GM21360 (cell line): ENCODE measurements at regions not wholly inside any gene's neighbourhood (a gene's known extent, or its start where the extent isn't known, plus 50 kb on each side); places are given as distances from the start of the nearest gene placed in this dataset.

Experiments used
- ATAC-seq: cut with Tn5 transposase; IDR thresholded peaks from one replicate; pipeline ENCODE4 v1.9.1; 2021; ENCODE audit warnings: mild to moderate bottlenecking, moderate library complexity; ENCODE audit not compliant: unreplicated experiment

DNA sequence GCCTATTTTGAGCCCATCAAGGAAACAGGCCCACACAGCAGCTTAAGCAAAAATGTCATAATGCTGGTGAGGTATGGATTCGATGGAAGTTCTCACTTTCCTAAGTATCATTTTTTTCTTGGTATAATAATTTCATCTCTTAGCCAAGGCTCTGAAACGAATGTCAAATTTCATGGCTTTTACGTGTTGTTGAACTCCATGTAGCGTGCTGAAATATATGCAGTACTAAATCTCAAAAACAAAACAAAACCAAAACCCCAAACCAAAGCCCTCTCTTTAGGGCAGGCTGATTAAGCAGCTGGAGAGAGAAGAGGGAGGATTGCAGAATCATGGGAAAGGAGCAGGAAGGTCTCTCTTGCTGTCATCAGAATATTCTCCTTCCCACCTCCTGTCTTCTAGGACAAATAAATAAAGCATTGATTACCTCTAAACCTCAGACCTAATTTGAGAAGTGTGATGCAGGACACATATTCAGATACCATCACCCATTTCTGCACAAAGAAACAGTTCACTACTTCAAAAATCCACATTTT, 58.3 kb downstream of the TMEM174 start:
- no peak for ATAC-seq

DNA sequence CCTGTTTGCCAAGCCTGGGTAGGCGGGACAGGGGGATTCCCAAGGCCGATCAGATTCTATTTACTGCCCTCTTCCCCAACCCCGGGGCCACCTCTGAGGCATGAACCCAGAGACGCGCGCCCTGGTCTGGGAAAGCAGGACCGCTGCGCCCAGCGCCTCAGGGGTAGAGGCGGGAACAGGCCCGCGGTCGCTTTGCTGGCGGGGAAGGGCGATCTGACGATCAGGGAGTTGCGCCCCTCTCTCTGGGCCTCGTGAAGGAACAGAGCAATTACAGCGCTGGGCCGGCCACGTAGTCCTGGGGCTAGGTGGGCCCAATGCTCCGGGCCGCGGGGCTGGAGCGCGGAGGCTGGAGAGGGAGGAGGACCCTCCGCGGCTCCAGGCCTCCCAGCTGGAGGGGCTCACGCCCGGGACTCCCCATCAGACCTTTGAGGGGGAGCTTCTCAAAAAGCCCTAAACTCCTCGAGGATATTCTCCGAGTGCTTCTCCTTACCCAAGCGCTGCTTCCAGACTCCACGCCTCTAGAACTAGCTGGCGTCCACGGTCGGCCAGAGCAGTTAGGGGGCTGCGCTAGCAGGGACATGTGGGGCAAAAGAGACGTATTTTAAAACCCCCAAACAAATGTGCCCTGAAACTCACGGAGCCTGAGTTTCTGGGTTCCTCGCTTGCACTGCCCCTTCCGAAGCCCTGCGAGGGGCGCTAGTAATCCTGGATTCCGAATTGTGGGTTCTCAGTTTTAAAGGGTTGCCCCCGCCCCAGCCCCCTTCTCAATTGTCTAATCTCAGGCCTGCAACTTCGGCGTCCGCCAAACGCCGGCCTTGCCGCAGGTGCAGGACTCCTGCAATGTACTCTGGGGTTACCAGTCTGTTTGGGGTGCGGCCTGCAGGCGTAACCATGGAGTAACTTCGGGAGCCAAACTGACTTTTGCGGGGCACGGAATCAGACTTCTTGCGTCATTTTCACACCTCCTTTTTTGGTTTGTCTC, 57.6 kb downstream of the TMEM174 start:
- ATAC-seq: no peak

DNA sequence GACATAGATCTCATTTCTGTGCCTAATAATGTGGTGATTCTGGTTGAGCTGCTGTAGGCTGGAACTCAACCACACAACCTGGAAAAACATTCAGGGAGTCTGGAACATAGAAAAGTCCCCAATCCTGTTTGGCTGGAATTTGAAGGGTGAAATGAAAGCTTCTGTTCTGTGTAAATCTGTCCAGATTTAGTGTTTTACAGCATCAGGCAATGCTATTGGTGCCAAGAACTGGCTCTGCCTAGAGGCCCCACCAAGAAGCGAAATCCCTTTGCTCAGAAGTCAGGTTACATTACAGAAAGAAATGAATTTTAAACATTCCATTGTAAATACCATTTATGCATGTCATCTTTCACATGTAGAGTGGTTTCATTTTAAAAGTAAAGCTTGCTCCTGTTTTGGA, 56.3 kb downstream of the TMEM174 start:
- no peak for ATAC-seq

DNA sequence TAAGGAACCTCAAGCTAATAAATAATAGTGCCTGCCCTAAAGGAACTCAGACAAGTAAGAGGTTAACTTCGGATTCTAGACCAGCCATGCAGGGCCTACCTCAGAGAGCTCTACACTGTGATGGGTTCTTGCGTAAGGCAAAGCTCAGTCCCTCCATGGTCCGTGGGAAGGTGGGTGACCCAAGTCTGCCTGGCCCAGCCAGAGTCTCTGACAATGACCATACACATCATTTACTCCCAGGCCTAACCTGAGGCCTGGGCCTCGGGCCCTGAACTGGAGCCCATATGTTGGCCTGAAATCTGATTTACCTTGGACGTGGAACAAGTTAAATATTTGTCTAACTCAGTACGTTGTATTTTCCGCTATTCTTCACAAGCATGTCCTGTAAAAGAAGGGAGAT, 55.1 kb downstream of the TMEM174 start:
- no peak for ATAC-seq
